ENCODE measurements at regions not wholly inside any gene's neighbourhood (a gene's known extent, or its start where the extent isn't known, plus 50 kb on each side); places are given as distances from the start of the nearest gene placed in this dataset.

DNA sequence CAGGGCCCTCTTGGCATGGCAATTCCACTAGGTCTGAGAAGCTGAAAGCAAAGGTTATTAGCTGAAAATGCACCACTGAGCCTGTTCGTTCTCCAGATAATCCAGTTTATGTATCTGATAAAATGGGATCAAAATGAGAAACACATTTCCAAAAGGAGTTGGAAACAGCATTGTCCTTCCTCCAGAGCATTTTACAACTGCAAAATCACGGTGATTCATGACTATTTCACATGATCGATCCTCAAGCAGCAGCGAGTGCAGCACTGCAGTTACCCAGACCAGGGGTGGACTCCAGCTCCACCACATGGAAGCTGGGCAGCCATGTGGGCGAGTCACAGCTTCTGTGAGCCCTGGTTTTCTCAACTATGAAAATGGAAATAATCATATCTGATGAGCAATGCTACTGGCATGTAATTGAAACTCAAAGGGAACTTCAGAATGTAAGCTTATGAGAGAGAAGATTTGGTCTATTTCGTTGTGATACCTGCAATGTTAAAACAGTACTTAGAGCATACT lies 78.7 kb upstream of the MSX1 start:
- no peak overlapping the region for H3K27ac Mint-ChIP-seq
- no peak for DNase-seq (ENCODE audit: low spot score in 2 of 2)

GRCh38 chr4:4779486-4779885 lies 80.0 kb upstream of the MSX1 start:
- ATAC-seq (no peak), DNase-seq (ENCODE audit: low spot score in 2 of 2) (no peak)
- no peak overlapping the region for H3K27ac Mint-ChIP-seq
- H3K36me3 Mint-ChIP-seq, result no peaks in the 10 kb centered on the region
- no peaks in the 10 kb centered on the region for H3K4me1 Mint-ChIP-seq
- no peak overlapping the region for H3K4me3 Mint-ChIP-seq
- no peaks in the 10 kb centered on the region for H3K9me3 Mint-ChIP-seq

More for the DNA sequence above, 78.7 kb upstream of the MSX1 start:
- no peaks in the 10 kb centered on the region for H3K36me3 Mint-ChIP-seq
- no peaks in the 10 kb centered on the region for H3K9me3 Mint-ChIP-seq
- ATAC-seq, result no peak
- H3K4me3 Mint-ChIP-seq, result no peak overlapping the region
- no peaks in the 10 kb centered on the region for H3K4me1 Mint-ChIP-seq

GRCh38 chr4:4779054-4779453 lies 80.4 kb upstream of the MSX1 start:
- ATAC-seq, result no peak
- Mint-ChIP-seq H3K4me3 (no peak overlapping the region), H3K4me1 (no peaks in the 10 kb centered on the region), H3K27ac (no peak overlapping the region), H3K36me3 (no peaks in the 10 kb centered on the region), H3K9me3 (no peaks in the 10 kb centered on the region)
- no peak for DNase-seq (ENCODE audit: low spot score in 2 of 2)

DNA sequence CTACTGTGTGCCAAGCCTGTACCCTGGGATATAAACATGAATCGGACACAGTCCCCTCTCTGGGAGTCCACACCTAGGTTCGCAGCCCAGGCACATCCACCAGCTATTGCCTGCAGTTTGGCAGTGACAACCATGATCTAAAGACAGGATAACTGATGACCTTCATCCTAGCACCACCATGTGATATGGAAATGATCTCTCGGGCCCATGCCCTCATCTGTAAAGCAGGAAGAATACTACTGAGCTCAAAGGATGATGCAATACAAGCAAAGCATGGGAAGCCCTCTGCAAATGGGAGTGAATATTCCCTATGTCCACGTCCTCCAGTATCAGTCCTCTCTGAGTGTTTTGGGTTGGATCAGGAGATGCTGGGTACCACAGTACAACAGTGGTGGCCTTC lies 80.9 kb upstream of the MSX1 start:
- H3K36me3 Mint-ChIP-seq, result no peaks in the 10 kb centered on the region
- no peak for DNase-seq (ENCODE audit: low spot score in 2 of 2)
- H3K4me3 Mint-ChIP-seq, result no peak overlapping the region
- ATAC-seq, result no peak
- H3K27ac Mint-ChIP-seq, result no peak overlapping the region
- no peaks in the 10 kb centered on the region for H3K4me1 Mint-ChIP-seq
- no peaks in the 10 kb centered on the region for H3K9me3 Mint-ChIP-seq

DNA sequence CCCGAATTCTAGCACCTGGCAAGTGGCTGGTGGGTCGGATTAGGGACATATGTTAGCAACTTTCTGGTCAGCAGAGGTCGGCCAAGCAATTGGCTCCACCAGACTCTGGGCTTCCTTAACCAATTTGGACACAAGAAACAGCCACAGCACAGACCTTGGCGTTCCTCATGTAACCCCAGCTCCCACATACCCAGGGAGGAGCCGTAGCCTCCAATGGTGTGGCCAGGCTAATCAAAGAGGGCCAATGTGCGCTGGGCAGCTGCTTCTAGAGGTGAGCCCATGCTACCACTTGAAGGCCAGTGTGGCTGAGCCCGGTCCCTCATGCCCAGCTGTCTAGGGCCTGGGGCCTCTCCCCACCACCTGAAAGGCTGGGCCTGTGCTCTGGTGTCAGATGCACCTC lies 82.5 kb upstream of the MSX1 start:
- no peak for ATAC-seq
- DNase-seq (ENCODE audit: low spot score in 2 of 2), result no peak
- no peaks in the 10 kb centered on the region for H3K36me3 Mint-ChIP-seq
- H3K4me1 Mint-ChIP-seq, result no peaks in the 10 kb centered on the region
- no peak overlapping the region for H3K4me3 Mint-ChIP-seq
- H3K9me3 Mint-ChIP-seq, result no peaks in the 10 kb centered on the region
- H3K27ac Mint-ChIP-seq, result no peak overlapping the region

DNA sequence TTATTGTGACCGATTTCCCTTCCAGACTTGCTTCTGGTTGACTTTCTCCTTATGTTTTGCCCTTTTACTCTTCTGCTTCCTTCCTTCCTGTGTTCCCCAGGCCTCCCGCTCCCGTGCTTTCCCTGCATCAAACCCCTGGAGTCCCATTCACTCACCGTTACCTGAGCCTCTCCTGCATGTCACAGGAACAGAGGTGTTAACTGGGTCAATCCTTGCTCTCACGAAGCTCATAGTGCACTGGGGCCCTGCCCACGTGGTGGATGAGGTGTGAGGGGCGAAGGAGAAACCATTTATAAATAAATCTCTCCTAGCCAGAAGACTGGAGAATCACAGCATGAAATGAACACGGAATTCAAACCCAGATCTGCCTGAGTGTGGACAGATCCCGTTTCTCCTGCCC lies 83.1 kb upstream of the MSX1 start:
- H3K4me1 Mint-ChIP-seq, result no peaks in the 10 kb centered on the region
- no peaks in the 10 kb centered on the region for H3K9me3 Mint-ChIP-seq

GRCh38 chr4:4775493-4776004 lies 83.9 kb upstream of the MSX1 start:
- H3K4me1 Mint-ChIP-seq, result no peaks in the 10 kb centered on the region
- no peak overlapping the region for H3K27ac Mint-ChIP-seq
- H3K9me3 Mint-ChIP-seq, result no peaks in the 10 kb centered on the region
- H3K36me3 Mint-ChIP-seq, result no peaks in the 10 kb centered on the region
- ATAC-seq (no peak), DNase-seq (ENCODE audit: low spot score in 2 of 2) (no peak)
- H3K4me3 Mint-ChIP-seq, result no peak overlapping the region

More for the DNA sequence above, 83.1 kb upstream of the MSX1 start:
- ATAC-seq (no peak), DNase-seq (ENCODE audit: low spot score in 2 of 2) (no peak)
- Mint-ChIP-seq H3K36me3 (no peaks in the 10 kb centered on the region), H3K27ac (no peak overlapping the region), H3K4me3 (no peak overlapping the region)

DNA sequence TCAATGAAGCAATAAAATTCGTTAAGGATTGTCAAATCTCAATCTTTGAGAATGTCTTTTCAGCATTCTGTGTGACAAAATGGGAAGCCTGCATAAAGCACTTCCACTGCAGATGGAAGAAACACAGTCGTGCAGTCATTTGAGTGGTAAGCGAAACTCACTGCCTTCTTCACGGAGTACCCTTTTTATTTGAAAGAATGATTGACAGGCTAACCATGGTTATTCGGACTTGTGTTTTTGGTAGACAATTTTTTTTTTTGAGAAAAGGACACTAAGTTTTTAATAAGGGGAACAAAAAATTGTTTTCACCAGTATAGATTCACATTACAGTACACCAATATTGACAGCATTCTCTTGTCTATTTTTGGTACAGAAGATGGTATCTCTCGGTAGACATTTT lies 86.9 kb upstream of the MSX1 start:
- Mint-ChIP-seq H3K4me1 (no peaks in the 10 kb centered on the region), H3K4me3 (no peak overlapping the region), H3K9me3 (no peaks in the 10 kb centered on the region), H3K36me3 (no peaks in the 10 kb centered on the region), H3K27ac (no peak overlapping the region)
- no peak for ATAC-seq
- DNase-seq (ENCODE audit: low spot score in 2 of 2), result no peak

DNA sequence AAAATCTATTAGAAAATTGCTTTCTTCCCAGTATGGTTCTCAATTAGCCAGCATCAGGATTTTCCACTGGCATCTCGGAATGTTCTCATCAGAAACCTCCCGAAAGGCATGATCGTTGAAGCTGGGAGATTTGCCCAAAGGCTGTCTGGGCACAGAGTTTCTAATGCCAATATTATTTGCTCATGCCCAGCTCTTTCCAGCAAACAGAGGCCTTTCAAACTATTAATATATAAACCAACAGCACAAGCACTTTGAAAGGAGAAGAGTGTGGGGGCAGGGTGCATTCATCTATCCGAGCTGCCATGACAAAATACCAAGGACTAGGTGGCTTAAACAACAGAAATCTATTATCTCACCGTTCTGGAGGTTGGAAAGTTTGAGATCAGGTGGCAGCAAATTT lies 88.3 kb upstream of the MSX1 start:
- no peaks in the 10 kb centered on the region for H3K4me1 Mint-ChIP-seq
- H3K4me3 Mint-ChIP-seq, result no peak overlapping the region
- H3K9me3 Mint-ChIP-seq, result peaks cover 4% of the 10 kb centered on the region
- DNase-seq (ENCODE audit: low spot score in 2 of 2) (no peak), ATAC-seq (no peak)
- no peaks in the 10 kb centered on the region for H3K36me3 Mint-ChIP-seq
- H3K27ac Mint-ChIP-seq, result no peak overlapping the region

GRCh38 chr4:4770610-4771009 lies 88.9 kb upstream of the MSX1 start:
- DNase-seq (ENCODE audit: low spot score in 2 of 2), result no peak
- H3K9me3 Mint-ChIP-seq, result peaks cover 4% of the 10 kb centered on the region
- H3K4me1 Mint-ChIP-seq, result no peaks in the 10 kb centered on the region
- no peaks in the 10 kb centered on the region for H3K36me3 Mint-ChIP-seq
- H3K27ac Mint-ChIP-seq, result no peak overlapping the region
- H3K4me3 Mint-ChIP-seq, result no peak overlapping the region
- ATAC-seq, result no peak

DNA sequence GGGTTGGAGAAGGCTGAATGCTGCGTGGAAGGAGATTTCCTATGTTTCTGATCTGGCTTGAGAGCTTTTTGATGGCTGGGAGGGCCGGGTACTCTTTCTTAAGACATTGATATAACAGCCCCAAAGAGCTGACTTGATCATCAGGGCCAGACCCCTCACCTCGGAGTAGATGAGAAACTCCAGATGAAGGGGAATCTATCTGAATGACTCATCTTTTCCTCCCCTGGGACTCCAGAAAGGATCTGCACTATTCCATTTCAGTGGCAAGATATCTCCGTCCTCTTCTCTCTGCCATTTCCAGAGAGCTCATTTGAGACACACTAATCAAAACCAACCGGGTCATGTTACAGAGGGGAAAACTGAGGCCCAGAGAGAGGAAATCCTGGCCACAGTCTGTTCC lies 92.9 kb upstream of the MSX1 start:
- no peak overlapping the region for H3K4me3 Mint-ChIP-seq
- peaks cover 18% of the 10 kb centered on the region for H3K4me1 Mint-ChIP-seq
- H3K9me3 Mint-ChIP-seq, result peaks cover 4% of the 10 kb centered on the region

DNA sequence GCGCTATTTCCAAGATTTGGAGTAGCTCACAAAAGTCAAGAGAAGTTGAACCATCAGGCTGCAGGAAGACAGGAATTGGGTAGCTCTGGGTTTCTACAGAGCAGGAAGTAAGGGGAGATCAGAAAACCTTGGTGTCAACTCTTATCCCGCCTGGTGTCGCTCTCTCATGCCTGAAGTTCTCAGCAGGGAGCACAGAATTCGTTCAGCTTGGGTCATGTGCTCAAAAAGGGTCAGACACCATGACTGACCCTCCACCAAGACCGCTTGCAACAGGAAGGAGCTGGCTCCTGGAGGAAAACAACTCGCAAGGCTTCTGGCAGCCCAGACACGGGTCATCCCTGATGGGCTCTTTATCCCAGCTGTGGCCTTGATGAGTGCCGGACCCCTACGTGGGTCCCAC lies 93.7 kb upstream of the MSX1 start:
- peaks cover 18% of the 10 kb centered on the region for H3K4me1 Mint-ChIP-seq
- no peak for ATAC-seq
- no peak for DNase-seq (ENCODE audit: low spot score in 2 of 2)
- H3K36me3 Mint-ChIP-seq, result no peaks in the 10 kb centered on the region
- no peak overlapping the region for H3K27ac Mint-ChIP-seq
- peaks cover 4% of the 10 kb centered on the region for H3K9me3 Mint-ChIP-seq
- H3K4me3 Mint-ChIP-seq, result no peak overlapping the region

More for the DNA sequence above, 92.9 kb upstream of the MSX1 start:
- DNase-seq (ENCODE audit: low spot score in 2 of 2), result no peak
- Mint-ChIP-seq H3K36me3 (no peaks in the 10 kb centered on the region), H3K27ac (no peak overlapping the region)
- no peak for ATAC-seq

DNA sequence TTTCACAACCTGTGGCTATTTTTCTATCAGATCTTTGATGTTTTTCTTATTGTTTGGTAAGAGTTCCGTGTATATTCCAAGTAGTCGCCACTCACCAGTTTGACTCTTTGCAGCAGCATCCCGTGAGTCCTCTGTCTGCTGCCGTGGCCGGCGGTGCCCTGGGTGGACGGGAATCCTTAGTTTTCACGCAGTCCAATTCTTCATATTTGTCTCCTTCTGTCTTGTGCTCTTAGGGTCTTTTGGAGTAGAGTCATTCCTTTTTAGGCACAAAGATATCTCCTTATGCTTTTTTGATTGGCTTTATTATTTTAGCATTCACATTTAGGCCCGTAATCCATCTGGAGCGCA lies 94.9 kb upstream of the MSX1 start:
- Mint-ChIP-seq H3K27ac (no peak overlapping the region), H3K9me3 (peaks cover 4% of the 10 kb centered on the region), H3K4me3 (no peak overlapping the region), H3K36me3 (no peaks in the 10 kb centered on the region), H3K4me1 (peaks cover 18% of the 10 kb centered on the region)
- ATAC-seq (no peak), DNase-seq (ENCODE audit: low spot score in 2 of 2) (no peak)

DNA sequence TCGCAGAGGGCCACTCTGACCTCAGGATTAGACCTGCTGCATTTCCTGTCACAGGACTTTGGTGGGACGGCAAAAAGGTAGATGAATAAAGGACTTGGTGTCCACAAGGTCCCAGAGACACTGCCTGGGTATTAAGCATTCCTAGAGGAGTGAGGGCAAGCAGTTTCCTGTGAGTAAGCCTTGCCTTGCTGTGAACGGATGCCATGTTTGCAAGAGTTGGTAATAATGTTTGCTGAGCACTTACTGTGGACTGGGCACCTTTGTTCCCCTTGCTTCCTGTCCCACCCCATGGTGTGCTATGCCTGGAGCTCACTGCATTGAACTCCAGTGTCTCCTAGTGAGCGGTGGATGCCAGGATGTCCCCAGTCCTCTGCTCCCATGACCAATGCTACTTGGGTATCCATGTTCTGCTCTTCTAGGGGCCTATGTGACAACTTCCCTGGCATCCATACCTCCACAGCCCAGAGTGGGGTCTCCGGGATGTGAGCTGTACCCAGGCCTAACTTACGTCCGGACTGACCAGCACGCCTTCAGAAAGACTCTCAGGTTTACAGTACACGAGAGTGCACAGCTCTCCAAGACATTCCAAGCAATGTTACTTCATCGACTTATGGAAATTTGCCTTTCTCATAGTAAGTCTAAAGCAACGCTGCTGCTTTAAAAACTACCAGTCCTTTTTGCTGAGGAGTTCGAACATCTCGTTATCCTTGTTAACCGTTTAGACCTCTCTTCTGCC lies 95.5 kb upstream of the MSX1 start:
- DNase-seq (ENCODE audit: low spot score in 2 of 2) (no peak), ATAC-seq (no peak)
- H3K9me3 Mint-ChIP-seq, result peaks cover 4% of the 10 kb centered on the region
- no peaks in the 10 kb centered on the region for H3K36me3 Mint-ChIP-seq
- peaks cover 18% of the 10 kb centered on the region for H3K4me1 Mint-ChIP-seq
- peak overlapping the region; percentile 62 for H3K4me3 Mint-ChIP-seq
- peak overlapping the region; percentile 79 for H3K27ac Mint-ChIP-seq

GRCh38 chr4:4762909-4763821 lies 96.3 kb upstream of the MSX1 start:
- Mint-ChIP-seq H3K27ac (peak overlapping the region; percentile 79), H3K4me1 (peaks cover 18% of the 10 kb centered on the region), H3K4me3 (peak overlapping the region; percentile 62), H3K36me3 (no peaks in the 10 kb centered on the region), H3K9me3 (peaks cover 4% of the 10 kb centered on the region)
- DNase-seq (ENCODE audit: low spot score in 2 of 2) (peak; percentile 6 to 65), ATAC-seq (peak; percentile 96)

GRCh38 chr4:4762300-4762699 lies 97.2 kb upstream of the MSX1 start:
- peaks cover 18% of the 10 kb centered on the region for H3K4me1 Mint-ChIP-seq
- no peak overlapping the region for H3K4me3 Mint-ChIP-seq
- ATAC-seq (no peak), DNase-seq (ENCODE audit: low spot score in 2 of 2) (no peak)
- peaks cover 2% of the 10 kb centered on the region for H3K9me3 Mint-ChIP-seq
- no peak overlapping the region for H3K27ac Mint-ChIP-seq
- H3K36me3 Mint-ChIP-seq, result no peaks in the 10 kb centered on the region
